Gastroesophageal sphincter (tissue), 4 donors: ENCODE measurements at regions not wholly inside any gene's neighbourhood (a gene's known extent, or its start where the extent isn't known, plus 50 kb on each side); places are given as distances from the start of the nearest gene placed in this dataset.

ENCODE experiments used
- ATAC-seq: fragments of 150-250 bp; one replicate; pipeline ENCODE4 v1.9.1; 2016; ENCODE audit warnings: mild to moderate bottlenecking, moderate library complexity
- H3K27ac ChIP-seq, 4 donors: fragments of 200-600 bp; sonication (generic) in 3 of 4; 1 replicate in 3 of 4; 2 replicates in 1 of 4; pipeline ENCODE4 v1.5.1; 2016 to 2019
- H3K27me3 ChIP-seq: fragments of 200-600 bp; sonication (generic); one replicate; pipeline ENCODE4 v1.5.1; 2019
- H3K36me3 ChIP-seq, 2 donors: fragments of 200-600 bp; sonication (generic); one replicate each; pipeline ENCODE4 v1.5.1; 2019; ENCODE audit warnings: control low read depth in 1 of 2
- H3K4me1 ChIP-seq, 3 donors: fragments of 200-600 bp; sonication (generic); 1 replicate in 2 of 3; 2 replicates in 1 of 3; pipeline ENCODE4 v1.5.1; 2016 to 2019; ENCODE audit warnings: control low read depth in 2 of 3
- H3K4me3 ChIP-seq, 2 donors: fragments of 200-600 bp; sonication (generic); one replicate each; pipeline ENCODE4 v1.5.1; 2019; ENCODE audit warnings: mild to moderate bottlenecking in 1 of 2, moderate library complexity in 1 of 2
- H3K9me3 ChIP-seq, 3 donors: fragments of 200-600 bp; sonication (generic); one replicate each; pipeline ENCODE4 v1.5.1; 2017 to 2019; ENCODE audit warnings: control low read depth in 2 of 3
- CTCF ChIP-seq, 4 experiments: fragments of 200-600 bp in 2 of 4; fragments of 450-650 bp in 2 of 4; sonication (generic) in 1 of 4; IDR thresholded peaks; one replicate each; pipeline ENCODE4 v1.5.1; 2017 to 2019; ENCODE audit warnings: antibody characterized with exemption in 4 of 4, mild to moderate bottlenecking in 2 of 4, moderate library complexity in 2 of 4
- EP300 ChIP-seq: sonication (generic); formaldehyde crosslinking; IDR thresholded peaks from one replicate; pipeline ENCODE4 v1.6.1; 2017; ENCODE audit warnings: antibody characterized with exemption, mild to moderate bottlenecking
- POLR2A ChIP-seq, 2 donors: fragments of 450-650 bp; IDR thresholded peaks; one replicate each; pipeline ENCODE4 v1.6.1; 2017; ENCODE audit warnings: antibody characterized with exemption in 2 of 2, mild to moderate bottlenecking in 2 of 2, moderate library complexity in 1 of 2
- POLR2AphosphoS5 ChIP-seq: sonication (generic); formaldehyde crosslinking; IDR thresholded peaks from one replicate; pipeline ENCODE4 v1.6.1; 2017; ENCODE audit warnings: antibody characterized with exemption
- WGBS, 2 donors: methylation state at CpG; one replicate each; pipeline ENCODE4 v1.1.5; 2018; ENCODE audit warnings: low coverage in 1 of 2; 5-methylcytosine and 5-hydroxymethylcytosine counted together

DNA sequence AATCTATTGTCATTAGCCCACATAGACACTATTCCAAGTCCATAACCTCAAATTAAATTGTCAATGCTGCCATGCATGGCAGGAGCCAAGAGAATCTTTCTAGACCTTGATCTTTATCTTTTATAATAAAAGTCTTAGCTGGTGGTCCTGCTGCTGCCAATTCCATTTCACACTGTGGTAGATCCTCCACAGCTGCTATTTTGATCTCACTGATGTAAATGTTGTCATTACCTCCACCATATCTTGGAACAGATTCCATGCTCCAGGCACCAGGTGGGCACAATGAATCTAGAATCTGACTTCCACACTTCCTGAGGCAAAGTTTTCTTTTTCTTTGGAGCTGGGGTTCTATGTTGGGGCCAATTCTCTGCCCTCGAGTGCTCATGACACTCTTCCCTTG, 161.2 kb downstream of the TMTC3 start:
- 85 to 100% methylated on average over 1 of the region's 1 CpG for WGBS, 2 donors

DNA sequence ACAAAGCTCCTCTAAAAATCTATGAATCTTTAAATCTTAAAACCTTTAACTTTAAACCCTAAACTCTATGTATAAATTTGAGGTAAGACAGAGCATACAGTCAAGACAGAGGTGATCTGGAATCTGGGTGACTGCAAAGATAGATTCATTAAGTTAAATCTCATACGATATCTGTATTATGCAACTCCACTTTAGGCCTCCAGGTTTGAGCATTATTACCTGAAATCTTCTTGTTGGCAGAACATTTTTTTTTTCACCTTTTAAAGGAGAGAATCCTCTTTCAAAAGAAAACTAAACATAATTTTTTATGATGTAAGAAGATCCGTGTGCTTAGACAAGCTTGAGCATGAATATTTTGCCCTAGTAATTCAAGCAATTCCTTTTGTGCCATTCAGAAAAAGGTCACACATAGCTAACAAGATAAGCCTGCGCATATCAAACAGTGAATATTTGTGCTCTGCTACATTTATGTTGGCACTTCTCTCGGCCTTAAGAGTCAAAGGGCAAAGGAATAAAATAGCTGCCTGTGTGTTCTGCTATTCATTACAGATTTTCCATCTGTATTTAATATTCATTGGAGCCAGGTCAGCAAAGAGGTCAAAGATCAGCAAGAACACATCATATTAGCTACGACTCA, 163.3 kb downstream of the TMTC3 start:
- no peak for ATAC-seq
- Histone ChIP-seq H3K27ac (no peak overlapping the region), H3K4me3 (no peak overlapping the region), H3K9me3 (no peaks in the 10 kb centered on the region), H3K27me3 (no peaks in the 10 kb centered on the region), H3K36me3 (no peaks in the 10 kb centered on the region), H3K4me1 (peaks cover 0 to under 1% (median 0%) of the 10 kb centered on the region in 3 donors)
- no peak for TF ChIP-seq POLR2AphosphoS5
- no peak for TF ChIP-seq POLR2A (IDR thresholded peaks at IDR 0.05)
- TF ChIP-seq EP300 = no peak
- TF ChIP-seq CTCF (IDR thresholded peaks at IDR 0.05) = no peak
- 40 to 71% methylated on average over 5 of the region's 5 CpGs for WGBS, 2 donors

More for the DNA sequence above, 161.2 kb downstream of the TMTC3 start:
- Histone ChIP-seq H3K4me1 (peaks cover 0 to 8% (median 3%) of the 10 kb centered on the region in 3 donors), H3K36me3 (no peaks in the 10 kb centered on the region), H3K27ac (no peak overlapping the region), H3K4me3 (no peak overlapping the region), H3K9me3 (no peaks in the 10 kb centered on the region), H3K27me3 (no peaks in the 10 kb centered on the region)
- TF ChIP-seq POLR2A (IDR thresholded peaks at IDR 0.05) (no peak), POLR2AphosphoS5 (no peak), EP300 (no peak), CTCF (IDR thresholded peaks at IDR 0.05) (no peak)
- no peak for ATAC-seq

DNA sequence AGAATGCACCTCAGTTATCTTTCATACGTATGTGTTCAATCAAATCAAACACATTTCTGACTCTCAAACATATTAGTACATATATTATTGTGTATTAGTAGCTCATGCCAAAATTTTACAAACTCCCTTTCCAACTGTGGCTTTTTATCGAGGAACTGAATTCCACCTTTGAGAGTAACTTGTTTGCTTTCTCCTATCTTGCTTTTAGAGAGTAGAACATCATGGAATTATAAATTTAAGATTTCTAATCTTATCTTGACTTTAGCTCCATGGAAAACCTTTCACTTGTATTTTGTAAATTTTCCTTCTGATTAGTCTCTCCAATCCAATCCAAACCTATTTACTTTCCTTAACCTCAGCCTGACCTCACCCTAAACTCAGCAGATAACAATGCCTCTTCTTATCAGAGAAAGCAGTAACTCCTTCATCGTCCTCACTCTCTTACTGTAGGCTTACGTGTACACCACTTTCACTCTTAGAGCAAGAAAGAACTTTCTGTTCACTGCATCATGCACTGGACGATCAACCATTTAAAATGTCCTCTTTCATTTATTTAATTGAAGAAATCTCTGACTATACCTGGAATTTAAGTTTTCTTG, 164.5 kb downstream of the TMTC3 start:
- H3K4me1 ChIP-seq = peaks cover 0 to 5% (median 0%) of the 10 kb centered on the region in 3 donors
- no peak for TF ChIP-seq POLR2A (IDR thresholded peaks at IDR 0.05)
- TF ChIP-seq POLR2AphosphoS5 = no peak
- TF ChIP-seq EP300 = no peak
- no peak for TF ChIP-seq CTCF (IDR thresholded peaks at IDR 0.05)
- WGBS, 2 donors = 71 to 82% methylated on average over 5 of the region's 5 CpGs
- H3K36me3 ChIP-seq = no peaks in the 10 kb centered on the region
- H3K27me3 ChIP-seq = no peaks in the 10 kb centered on the region
- no peak overlapping the region for H3K4me3 ChIP-seq
- H3K9me3 ChIP-seq = no peaks in the 10 kb centered on the region
- no peak overlapping the region for H3K27ac ChIP-seq
- no peak for ATAC-seq

- Histone ChIP-seq H3K4me1 (peaks cover 0 to 5% (median 0%) of the 10 kb centered on the region in 3 donors), H3K4me3 (no peak overlapping the region), H3K36me3 (no peaks in the 10 kb centered on the region), H3K27me3 (no peaks in the 10 kb centered on the region), H3K27ac (no peak overlapping the region), H3K9me3 (no peaks in the 10 kb centered on the region)
- TF ChIP-seq CTCF (IDR thresholded peaks at IDR 0.05) (no peak), POLR2AphosphoS5 (no peak), POLR2A (IDR thresholded peaks at IDR 0.05) (no peak), EP300 (no peak)
- ATAC-seq = no peak
- WGBS, 2 donors = 79 to 89% methylated on average over 3 to 4 of the region's 4 CpGs
Measured at GRCh38 chr12:88307961-88308360, 165.9 kb downstream of the TMTC3 start.

DNA sequence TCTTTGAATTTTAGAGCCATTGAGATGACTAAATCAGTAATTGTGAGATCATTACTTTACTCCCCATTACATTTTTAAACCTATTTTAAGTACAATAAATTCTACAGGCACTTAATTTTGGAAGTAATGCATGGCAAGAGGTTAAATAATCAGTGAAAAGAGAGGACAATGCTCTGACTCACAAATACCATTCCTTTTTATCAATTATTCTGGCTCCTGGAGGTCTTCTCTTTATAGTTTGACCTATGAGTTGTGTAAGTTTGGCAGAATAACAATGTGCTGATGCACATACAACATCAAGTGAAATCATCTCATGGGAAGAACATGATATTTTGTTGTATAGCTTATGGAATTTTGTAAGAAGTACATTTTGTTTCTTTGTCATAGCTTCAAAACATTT, 166.7 kb downstream of the TMTC3 start:
- peaks cover 0 to 5% (median 0%) of the 10 kb centered on the region in 3 donors for H3K4me1 ChIP-seq
- TF ChIP-seq EP300 (no peak), CTCF (IDR thresholded peaks at IDR 0.05) (no peak)

More for the DNA sequence above, 166.7 kb downstream of the TMTC3 start:
- Histone ChIP-seq H3K4me3 (no peak overlapping the region), H3K9me3 (no peaks in the 10 kb centered on the region), H3K36me3 (no peaks in the 10 kb centered on the region), H3K27ac (no peak overlapping the region), H3K27me3 (no peaks in the 10 kb centered on the region)
- no peak for ATAC-seq
